GM19324 (cell line): ENCODE measurements at regions not wholly inside any gene's neighbourhood (a gene's known extent, or its start where the extent isn't known, plus 50 kb on each side); places are given as distances from the start of the nearest gene placed in this dataset.
"Not testable (repeated sequence)": the region's sequence is repeated elsewhere in the genome, so short reads cannot be mapped to it uniquely, and the experiment has no call there.

Experiments
- ATAC-seq: cut with Tn5 transposase; IDR thresholded peaks from one replicate; pipeline ENCODE4 v1.9.1; 2021; ENCODE audit warnings: mild to moderate bottlenecking, moderate library complexity; ENCODE audit not compliant: unreplicated experiment, low FRiP score

DNA sequence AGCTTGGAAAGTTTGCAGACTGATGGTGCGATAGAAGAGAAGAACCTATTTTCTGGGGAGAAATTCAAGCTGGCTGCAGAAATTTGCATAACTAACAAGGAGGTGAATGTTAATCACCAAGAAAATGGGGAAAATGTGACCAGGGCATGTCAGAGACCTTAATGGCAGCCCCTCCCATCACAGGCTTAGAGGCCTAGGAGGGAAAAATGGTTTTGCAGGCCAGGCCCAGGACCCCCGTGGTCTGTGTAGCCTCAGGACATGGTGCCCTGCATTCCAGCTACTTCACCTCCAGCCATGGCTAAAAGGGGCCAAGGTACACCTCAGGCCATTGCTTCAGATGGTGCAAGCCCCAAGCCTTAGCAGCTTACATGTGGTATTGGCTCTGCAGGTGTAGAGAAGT lies 207.1 kb upstream of the CXorf66 start:
- no peak for ATAC-seq

DNA sequence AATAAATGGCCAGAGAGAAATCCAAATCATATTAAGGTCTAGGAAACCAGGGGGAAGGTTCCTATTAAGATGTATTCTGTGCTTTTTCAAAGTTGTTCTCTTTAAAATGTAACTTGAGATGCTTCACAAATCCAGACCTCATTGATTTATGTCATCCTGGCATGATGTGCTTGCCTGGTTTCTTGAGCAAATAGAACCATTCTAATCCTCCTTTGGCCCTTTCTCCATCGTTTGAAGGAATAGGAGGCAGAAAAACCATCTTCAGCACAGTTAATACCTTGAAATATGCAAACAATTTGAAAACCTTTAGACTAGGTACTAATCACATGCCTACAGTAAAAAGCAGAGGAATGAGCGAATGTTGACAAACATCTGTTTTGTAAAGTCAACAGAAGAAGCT lies 202.2 kb upstream of the CXorf66 start:
- ATAC-seq: no peak

GRCh38 chrX:140165849-140166248 lies 200.5 kb upstream of the CXorf66 start:
- ATAC-seq: no peak

DNA sequence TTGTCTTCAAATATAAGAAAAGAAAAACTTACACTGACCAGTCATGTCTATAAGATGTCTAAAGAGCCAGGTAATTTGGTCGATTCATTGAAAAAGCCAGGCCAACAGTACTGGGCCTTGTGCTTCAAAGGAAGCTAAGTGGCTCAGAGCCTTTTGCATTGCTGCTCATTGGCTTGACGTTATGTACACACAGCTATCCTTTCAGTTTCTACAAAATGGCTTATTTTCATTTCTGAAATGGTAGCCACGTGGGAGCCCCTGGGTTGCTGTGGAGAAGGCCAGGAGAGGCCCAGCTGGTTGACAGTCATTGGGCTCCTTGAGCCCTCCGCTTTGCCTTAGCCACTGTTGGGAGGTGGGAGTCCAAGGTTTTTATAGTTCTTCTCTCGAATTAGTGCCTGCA lies 199.1 kb upstream of the CXorf66 start:
- ATAC-seq: no peak

GRCh38 chrX:140163371-140164159 lies 198.2 kb upstream of the CXorf66 start:
- ATAC-seq: no peak

GRCh38 chrX:140157611-140158010 lies 192.3 kb upstream of the CXorf66 start:
- ATAC-seq: no peak

DNA sequence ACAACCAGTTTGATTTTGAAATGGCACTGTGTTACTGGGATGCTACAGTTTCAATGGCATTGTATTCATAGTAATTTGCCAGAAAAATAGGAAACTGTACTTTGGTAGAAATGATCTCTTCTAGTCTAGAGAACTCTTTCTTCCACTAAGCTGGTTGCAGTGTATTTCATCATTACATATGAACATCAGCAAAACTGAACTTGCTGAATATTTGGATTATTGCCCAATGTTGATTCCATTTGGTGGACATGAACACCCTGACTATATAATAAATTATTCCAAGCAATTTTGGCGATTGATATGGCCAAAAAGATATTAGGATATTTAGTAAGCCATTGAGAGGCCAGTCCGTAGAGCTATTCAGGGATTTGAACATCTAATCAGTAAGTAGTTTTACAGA lies 191.8 kb upstream of the CXorf66 start:
- no peak for ATAC-seq

- ATAC-seq: no peak
Measured at GRCh38 chrX:140151316-140151715, 186.0 kb upstream of the CXorf66 start.

DNA sequence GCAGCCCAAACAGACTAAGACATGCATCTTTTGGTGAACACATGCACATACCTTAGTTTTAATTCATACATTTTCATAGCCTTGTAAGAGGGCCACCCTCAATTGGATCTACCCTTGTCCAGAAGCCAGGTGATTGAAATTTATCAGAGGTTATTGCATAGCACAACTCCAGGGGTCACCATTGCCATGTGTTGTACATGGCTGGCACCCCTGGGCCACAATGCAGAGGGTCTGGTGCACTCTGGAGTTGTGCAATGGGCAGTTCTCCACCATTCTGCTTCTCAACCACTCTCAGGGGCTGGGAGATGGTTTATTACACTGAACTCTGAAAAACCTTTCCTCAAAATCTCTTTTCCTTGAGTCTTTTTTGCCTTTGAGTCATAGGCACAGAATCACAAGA lies 184.4 kb upstream of the CXorf66 start:
- ATAC-seq: no peak

GRCh38 chrX:140141444-140142029 lies 176.2 kb upstream of the CXorf66 start:
- no peak for ATAC-seq

- ATAC-seq: not testable (repeated sequence)
Measured at GRCh38 chrX:140138492-140138891, 173.2 kb upstream of the CXorf66 start.

GRCh38 chrX:140138065-140138464 lies 172.7 kb upstream of the CXorf66 start:
- ATAC-seq: not testable (repeated sequence)

DNA sequence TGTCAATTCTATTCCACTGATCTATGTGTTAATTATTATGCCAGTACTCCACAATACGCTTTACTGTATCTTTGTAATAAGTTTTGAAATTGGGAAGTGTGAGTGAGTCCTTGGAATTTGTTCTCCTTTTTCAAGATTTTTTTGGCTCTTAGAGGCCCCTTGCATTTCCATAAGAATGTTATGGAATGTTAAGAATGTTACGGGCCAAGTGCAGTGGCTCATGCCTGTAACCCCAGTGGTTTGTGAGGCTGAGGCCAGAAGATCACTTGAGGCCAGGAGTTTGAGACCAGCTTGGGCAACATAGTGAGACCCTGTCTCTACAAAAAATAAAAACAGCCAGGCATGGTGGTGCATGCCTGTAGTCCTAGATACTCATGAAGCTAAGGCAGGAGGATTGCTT lies 167.6 kb upstream of the CXorf66 start:
- no peak for ATAC-seq

- no peak for ATAC-seq
Measured at GRCh38 chrX:140123446-140123845, 158.1 kb upstream of the CXorf66 start.

- ATAC-seq: not testable (repeated sequence)
Measured at GRCh38 chrX:140114059-140114458, 148.7 kb upstream of the CXorf66 start.

DNA sequence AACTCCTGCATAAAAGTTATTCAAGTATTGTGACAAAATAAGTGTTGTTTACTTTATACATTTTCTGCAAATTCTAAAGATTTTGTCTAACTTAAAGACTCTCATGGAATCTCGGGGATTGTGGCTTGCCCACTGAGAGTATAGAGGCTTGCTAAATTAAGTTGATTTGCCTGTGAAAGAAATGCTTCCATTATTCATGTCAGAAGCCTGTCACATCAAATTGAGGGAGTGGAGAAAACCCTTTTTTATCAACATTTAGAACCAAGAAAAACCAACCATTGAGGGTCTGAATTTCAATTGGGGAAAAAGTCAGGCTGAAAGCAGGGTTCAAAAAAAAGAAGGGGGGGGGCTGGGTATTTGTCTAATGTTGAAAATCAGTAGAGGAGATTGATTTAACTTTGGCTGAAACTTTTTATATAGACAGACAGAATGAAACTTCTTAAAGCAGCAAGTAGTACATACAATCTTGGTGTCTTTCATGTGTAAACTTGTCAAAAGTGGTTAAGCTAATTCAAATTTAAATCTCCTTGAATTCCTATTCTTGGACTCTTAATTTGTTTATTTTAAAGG lies 144.8 kb upstream of the CXorf66 start:
- ATAC-seq: no peak

DNA sequence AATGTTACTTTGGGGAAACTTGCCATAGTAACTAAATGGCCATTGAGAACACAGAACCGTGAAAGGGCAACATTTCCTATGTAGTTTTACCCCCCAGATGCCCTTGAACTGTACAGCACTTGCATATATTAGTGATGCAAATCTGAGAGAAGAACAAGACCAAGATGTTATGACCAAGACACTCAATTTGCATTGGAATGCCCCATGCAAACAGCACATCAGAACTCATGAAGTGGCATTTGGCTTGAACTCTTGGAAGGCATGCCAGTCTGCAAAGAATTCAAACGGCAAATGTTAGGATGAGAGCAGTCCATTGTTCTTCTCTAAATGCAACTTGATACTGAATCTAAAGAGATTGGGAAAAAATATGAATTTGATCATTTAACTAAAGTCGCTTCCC lies 139.4 kb upstream of the CXorf66 start:
- no peak for ATAC-seq

DNA sequence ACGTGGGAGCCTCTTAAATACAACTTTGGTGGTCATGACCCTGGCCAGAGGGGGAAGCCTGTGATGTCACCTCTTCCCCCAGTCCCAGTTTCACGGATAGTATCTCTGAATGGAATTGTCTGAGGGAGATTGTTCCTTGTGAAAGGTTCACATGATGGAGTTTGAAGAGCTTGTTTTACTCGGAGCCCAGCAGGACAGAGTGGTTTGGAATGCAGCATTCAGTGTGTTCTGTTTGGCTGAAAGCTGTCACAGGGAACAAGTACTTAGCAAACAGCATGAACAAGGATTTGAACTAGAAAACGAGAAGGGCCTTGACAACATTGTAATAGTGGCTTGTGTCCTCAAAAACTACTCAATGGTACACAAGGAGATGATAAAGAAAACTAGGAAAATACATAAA lies 133.9 kb upstream of the CXorf66 start:
- no peak for ATAC-seq

- ATAC-seq: no peak
Measured at GRCh38 chrX:140092121-140092520, 126.8 kb upstream of the CXorf66 start.

GRCh38 chrX:140091125-140091886 lies 126.0 kb upstream of the CXorf66 start:
- peak; percentile 72 for ATAC-seq

DNA sequence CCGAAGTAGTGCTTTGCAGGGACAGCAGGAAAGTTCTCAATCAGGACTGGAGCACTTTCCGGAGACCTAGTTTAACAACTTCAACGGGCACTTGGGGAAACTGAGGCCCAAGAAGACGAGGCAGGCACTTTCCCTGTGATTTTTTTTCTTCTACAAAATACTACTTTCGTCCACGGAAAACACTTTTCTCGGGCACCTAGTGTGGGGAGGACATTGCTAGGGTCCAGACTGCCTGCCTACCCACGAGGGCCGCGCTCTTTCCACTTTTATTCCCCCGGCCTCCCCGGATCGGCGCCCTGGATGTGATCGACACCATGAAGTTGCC lies 125.4 kb upstream of the CXorf66 start:
- no peak for ATAC-seq
